A549 (cell line): ENCODE measurements at regions not wholly inside any gene's neighbourhood (a gene's known extent, or its start where the extent isn't known, plus 50 kb on each side); places are given as distances from the start of the nearest gene placed in this dataset.

Source experiments
- ATAC-seq, 2 experiments: fragments of 200-7000 bp in 1 of 2; fragments of >200 bp in 1 of 2; cut with Nextera tagmentation in 1 of 2; cut with Tn5 transposase in 1 of 2; 3 replicates each; pipeline versions ENCODE4 v1.8.0 to v1.9.1; 2018 to 2020; ENCODE audit warnings: mild to moderate bottlenecking in 1 of 2, moderate library complexity in 1 of 2
- CTCF ChIA-PET: fragments of 300-600 bp; sonication (Branson Sonifier 250); formaldehyde crosslinking; extraction: SDS; loops from one replicate; lab custom pipeline; 2021; ENCODE audit warnings: antibody characterized with exemption, inconsistent platforms; lab: Yijun Ruan, JAX
- POLR2A ChIA-PET: fragments of 350-600 bp; formaldehyde crosslinking; extraction: SDS; loops from one replicate; lab custom pipeline; 2021; ENCODE audit warnings: antibody characterized with exemption, inconsistent platforms; lab: Yijun Ruan, JAX
- DNase-seq, 2 experiments: peaks; one replicate each; pipeline versions ENCODE4 v3.0.0 to v3.0.0-alpha.2; 2011 to 2016; ENCODE audit warnings: low read depth in 1 of 2, low spot score in 1 of 2
- FAIRE-seq: peaks from 2 replicates; lab custom pipeline; 2011; peaks lifted over from hg19 to GRCh38; lab: Jason Lieb, UNC
- H3K27ac ChIP-seq, 2 experiments: fragments of >200 bp; sonication (Bioruptor Twin); formaldehyde crosslinking; 3 replicates each; pipeline ENCODE4 v1.5.1; 2016 to 2017
- H3K4me1 ChIP-seq: fragments of >200 bp; sonication (Bioruptor Twin); formaldehyde crosslinking; 3 replicates; pipeline ENCODE4 v1.6.1; 2016
- H3K4me2 ChIP-seq: fragments of >200 bp; sonication (Bioruptor Twin); formaldehyde crosslinking; 3 replicates; pipeline ENCODE4 v1.6.1; 2016
- H3K4me3 ChIP-seq: fragments of >200 bp; sonication (Bioruptor Twin); formaldehyde crosslinking; 3 replicates; pipeline ENCODE4 v1.5.1; 2016
- H3K9me3 ChIP-seq: fragments of >200 bp; sonication (Bioruptor Twin); formaldehyde crosslinking; 3 replicates; pipeline ENCODE4 v1.6.1; 2016
- BCL3 ChIP-seq: fragments of >200 bp; sonication (Bioruptor Twin); formaldehyde crosslinking; IDR thresholded peaks from 3 replicates; pipeline ENCODE4 v1.6.1; 2016
- ELK1 ChIP-seq: fragments of 150-350 bp; IDR thresholded peaks from 2 replicates; pipeline ENCODE4 v1.6.1; 2014; ENCODE audit warnings: low read depth, mild to moderate bottlenecking, low read length
- ESRRA ChIP-seq: fragments of 150-350 bp; IDR thresholded peaks from 2 replicates; pipeline ENCODE4 v1.6.1; 2014; ENCODE audit warnings: mild to moderate bottlenecking, low read length, borderline replicate concordance
- GATA3 ChIP-seq: IDR thresholded peaks from 2 replicates; pipeline ENCODE4 v1.6.1; 2012; ENCODE audit warnings: borderline replicate concordance
- HDAC2 ChIP-seq: fragments of 200-600 bp; sonication (generic); IDR thresholded peaks from 2 replicates; pipeline ENCODE4 v1.6.1; 2016
- HOXA7 ChIP-seq: fragments of 250-450 bp; sonication (Bioruptor Pico); IDR thresholded peaks from 2 replicates; pipeline ENCODE4 v1.5.0; 2020; ENCODE audit warnings: mild to moderate bottlenecking, moderate library complexity
- HOXB13 ChIP-seq: fragments of 250-450 bp; sonication (Bioruptor Pico); IDR thresholded peaks from 2 replicates; pipeline ENCODE4 v1.5.0; 2020; ENCODE audit warnings: low read depth, mild to moderate bottlenecking, moderate library complexity
- JUN ChIP-seq, 2 experiments: fragments of >200 bp; sonication (Bioruptor Twin); formaldehyde crosslinking; IDR thresholded peaks; 2 replicates in 1 of 2; 3 replicates in 1 of 2; pipeline ENCODE4 v1.6.1; 2016 to 2017
- KDM5A ChIP-seq: fragments of 200-600 bp; sonication (generic); IDR thresholded peaks from 2 replicates; pipeline ENCODE4 v1.6.1; 2016; ENCODE audit warnings: antibody characterized with exemption, mild to moderate bottlenecking
- NFE2L2 ChIP-seq: fragments of 150-350 bp; conservative IDR thresholded peaks from 2 replicates; pipeline ENCODE4 v1.6.1; 2014; ENCODE audit warnings: low read length
- NR3C1 ChIP-seq: fragments of >200 bp; sonication (Bioruptor Twin); formaldehyde crosslinking; IDR thresholded peaks from 3 replicates; pipeline ENCODE4 v1.6.1; 2017
- PBX3 ChIP-seq: IDR thresholded peaks from 2 replicates; pipeline ENCODE4 v1.6.1; 2012
- RAD21 ChIP-seq, 2 experiments: fragments of >200 bp in 1 of 2; sonication (Bioruptor Twin) in 1 of 2; formaldehyde crosslinking in 1 of 2; IDR thresholded peaks in 1 of 2; conservative IDR thresholded peaks in 1 of 2; 2 replicates in 1 of 2; 3 replicates in 1 of 2; pipeline ENCODE4 v1.6.1; 2012 to 2018; ENCODE audit warnings: inconsistent platforms in 1 of 2
- RARB ChIP-seq: fragments of 250-450 bp; sonication (Bioruptor Pico); IDR thresholded peaks from 2 replicates; pipeline ENCODE4 v1.8.0; 2021; ENCODE audit warnings: mild to moderate bottlenecking, moderate library complexity
- RCOR1 ChIP-seq: fragments of 150-350 bp; IDR thresholded peaks from 2 replicates; pipeline ENCODE4 v1.6.1; 2014; ENCODE audit warnings: antibody characterized with exemption, low read length, low read depth
- TFCP2L1 ChIP-seq: fragments of 250-450 bp; sonication (Bioruptor Pico); IDR thresholded peaks from 2 replicates; pipeline ENCODE4 v1.5.0; 2021; ENCODE audit warnings: mild to moderate bottlenecking
- ZC3H11A ChIP-seq: fragments of 450-650 bp; IDR thresholded peaks from 2 replicates; pipeline ENCODE4 v1.6.1; 2014; ENCODE audit warnings: antibody characterized with exemption, mild to moderate bottlenecking
- ZSCAN20 ChIP-seq: fragments of 250-450 bp; sonication (Bioruptor Pico); IDR thresholded peaks from 2 replicates; pipeline ENCODE4 v1.8.0; 2022; ENCODE audit warnings: mild to moderate bottlenecking, moderate library complexity
- WGBS: methylation state at CpG from one replicate; pipeline ENCODE4 v1.1.6; 2017; ENCODE audit errors: missing lambda C conversion rate; 5-methylcytosine and 5-hydroxymethylcytosine counted together
- TF ChIP-seq, protein P1 (sequence below): fragments of 200-600 bp; sonication (generic); IDR thresholded peaks from 2 replicates; pipeline ENCODE4 v1.6.1; 2016; ENCODE audit warnings: antibody characterized with exemption, mild to moderate bottlenecking, moderate library complexity

DNA sequence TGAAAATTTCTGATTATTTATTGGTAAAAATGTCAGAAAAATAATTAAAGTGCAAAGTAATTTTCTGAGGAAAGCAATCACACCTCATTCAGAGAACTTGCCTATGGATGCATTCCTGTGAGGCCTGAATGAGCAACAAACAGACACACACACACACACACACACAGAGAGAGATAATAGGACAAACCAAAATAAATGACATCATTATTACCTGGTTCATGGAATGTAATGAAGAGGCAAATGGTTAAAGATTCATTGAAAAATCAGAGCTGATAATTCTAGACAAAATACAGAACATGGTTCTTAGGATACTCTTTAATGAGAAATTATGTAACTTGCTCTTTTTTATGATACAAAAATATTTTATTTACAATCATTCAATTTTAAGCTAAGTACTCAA is 490.6 kb upstream of the POU3F2 start:
- FAIRE-seq (no peak), ATAC-seq (no peak), DNase-seq (no peak)
- ChIA-PET POLR2A (no interaction called here), CTCF (no interaction called here)
- no peak for TF ChIP-seq GATA3
- no peak for TF ChIP-seq NFE2L2
- no peak for TF ChIP-seq RCOR1
- TF ChIP-seq BCL3, result no peak
- no peak for TF ChIP-seq TFCP2L1 (CRISPR knock-in tag)
- TF ChIP-seq ESRRA, result no peak
- no peak for TF ChIP-seq KDM5A
- TF ChIP-seq, protein P1, sequence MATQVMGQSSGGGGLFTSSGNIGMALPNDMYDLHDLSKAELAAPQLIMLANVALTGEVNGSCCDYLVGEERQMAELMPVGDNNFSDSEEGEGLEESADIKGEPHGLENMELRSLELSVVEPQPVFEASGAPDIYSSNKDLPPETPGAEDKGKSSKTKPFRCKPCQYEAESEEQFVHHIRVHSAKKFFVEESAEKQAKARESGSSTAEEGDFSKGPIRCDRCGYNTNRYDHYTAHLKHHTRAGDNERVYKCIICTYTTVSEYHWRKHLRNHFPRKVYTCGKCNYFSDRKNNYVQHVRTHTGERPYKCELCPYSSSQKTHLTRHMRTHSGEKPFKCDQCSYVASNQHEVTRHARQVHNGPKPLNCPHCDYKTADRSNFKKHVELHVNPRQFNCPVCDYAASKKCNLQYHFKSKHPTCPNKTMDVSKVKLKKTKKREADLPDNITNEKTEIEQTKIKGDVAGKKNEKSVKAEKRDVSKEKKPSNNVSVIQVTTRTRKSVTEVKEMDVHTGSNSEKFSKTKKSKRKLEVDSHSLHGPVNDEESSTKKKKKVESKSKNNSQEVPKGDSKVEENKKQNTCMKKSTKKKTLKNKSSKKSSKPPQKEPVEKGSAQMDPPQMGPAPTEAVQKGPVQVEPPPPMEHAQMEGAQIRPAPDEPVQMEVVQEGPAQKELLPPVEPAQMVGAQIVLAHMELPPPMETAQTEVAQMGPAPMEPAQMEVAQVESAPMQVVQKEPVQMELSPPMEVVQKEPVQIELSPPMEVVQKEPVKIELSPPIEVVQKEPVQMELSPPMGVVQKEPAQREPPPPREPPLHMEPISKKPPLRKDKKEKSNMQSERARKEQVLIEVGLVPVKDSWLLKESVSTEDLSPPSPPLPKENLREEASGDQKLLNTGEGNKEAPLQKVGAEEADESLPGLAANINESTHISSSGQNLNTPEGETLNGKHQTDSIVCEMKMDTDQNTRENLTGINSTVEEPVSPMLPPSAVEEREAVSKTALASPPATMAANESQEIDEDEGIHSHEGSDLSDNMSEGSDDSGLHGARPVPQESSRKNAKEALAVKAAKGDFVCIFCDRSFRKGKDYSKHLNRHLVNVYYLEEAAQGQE, result no peak
- no peak for TF ChIP-seq PBX3
- TF ChIP-seq RARB, result no peak
- no peak overlapping the region for H3K4me2 ChIP-seq
- H3K4me3 ChIP-seq, result no peak overlapping the region
- H3K9me3 ChIP-seq, result no peaks in the 10 kb centered on the region
- H3K27ac ChIP-seq, result no peak overlapping the region
- H3K4me1 ChIP-seq, result no peaks in the 10 kb centered on the region

- ChIA-PET CTCF (no interaction called here), POLR2A (no interaction called here)
- no peak for TF ChIP-seq ZSCAN20 (CRISPR knock-in tag)
- TF ChIP-seq NR3C1, result no peak
- no peak for TF ChIP-seq PBX3
- no peak for TF ChIP-seq HOXB13 (CRISPR knock-in tag)
- TF ChIP-seq HDAC2, result no peak
- TF ChIP-seq KDM5A, result no peak
- no peak for TF ChIP-seq RCOR1
- TF ChIP-seq JUN (IDR thresholded peaks at IDR 0.05), result no peak
- TF ChIP-seq HOXA7 (CRISPR knock-in tag), result no peak
- TF ChIP-seq RAD21 (conservative IDR thresholded peaks at IDR 0.05 in 1 of 2, IDR thresholded peaks at IDR 0.05 in 1 of 2), result no peak
- no peak for TF ChIP-seq ELK1
- no peak for TF ChIP-seq ZC3H11A
- Histone ChIP-seq H3K4me2 (no peak overlapping the region), H3K9me3 (no peaks in the 10 kb centered on the region), H3K4me1 (no peaks in the 10 kb centered on the region), H3K27ac (no peak overlapping the region), H3K4me3 (no peak overlapping the region)
- DNase-seq (no peak), FAIRE-seq (no peak), ATAC-seq (no peak)
- WGBS, result 23% methylated on average over 2 of the region's 2 CpGs
Measured at GRCh38 chr6:98352348-98352747, 482.0 kb upstream of the POU3F2 start.
